CD4-positive, alpha-beta T cell treated with Interleukin-6 for 4 hours (primary cell): ENCODE measurements at regions not wholly inside any gene's neighbourhood (a gene's known extent, or its start where the extent isn't known, plus 50 kb on each side); places are given as distances from the start of the nearest gene placed in this dataset.

Source experiments
- DNase-seq: peaks from one replicate; pipeline ENCODE4 v3.0.0-alpha.2; 2020; ENCODE audit warnings: mixed read lengths

GRCh38 chr2:137826373-137827372 lies 137.6 kb upstream of the HNMT start:
- no peak for DNase-seq

DNA sequence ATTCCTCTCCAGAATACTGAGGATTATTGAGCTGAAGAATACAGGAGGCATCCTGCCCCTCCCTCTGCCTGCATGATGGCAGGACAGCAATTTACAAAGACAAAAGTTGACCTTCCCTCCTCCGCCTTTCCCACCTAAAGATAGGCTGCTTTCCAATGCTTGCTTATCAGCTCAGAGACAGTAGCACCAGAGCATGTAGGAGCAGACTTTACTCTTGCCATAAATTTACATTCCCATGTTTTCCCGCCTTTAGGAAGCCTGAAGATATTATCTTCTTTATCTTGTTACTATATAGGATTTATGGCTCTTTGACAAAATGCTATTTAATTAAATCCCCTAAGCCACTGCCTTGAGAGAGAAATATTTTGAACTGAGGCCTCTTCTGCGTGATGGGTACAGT lies 135.6 kb upstream of the HNMT start:
- no peak for DNase-seq

DNA sequence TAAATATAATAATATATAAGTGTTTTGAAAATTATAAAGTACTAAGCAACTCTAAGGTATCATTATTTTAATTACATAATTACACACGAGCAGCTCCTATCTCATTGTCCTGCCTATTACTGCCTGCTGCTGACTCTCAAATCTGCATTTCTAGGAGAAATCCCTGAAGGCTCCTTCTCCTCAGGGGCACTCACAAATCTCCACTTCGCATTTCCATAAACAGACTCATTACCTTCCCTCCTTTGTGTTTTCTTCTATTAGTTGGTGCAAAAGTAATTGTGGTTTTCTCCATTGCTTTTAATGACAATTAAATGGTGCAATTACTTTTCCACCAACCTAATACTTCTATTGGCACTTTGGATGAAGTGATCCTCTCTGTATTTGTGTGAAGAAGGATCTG lies 135.0 kb upstream of the HNMT start:
- no peak for DNase-seq

- no peak for DNase-seq
Measured at GRCh38 chr2:137834760-137835379, 129.4 kb upstream of the HNMT start.

- no peak for DNase-seq
Measured at GRCh38 chr2:137836671-137837070, 127.6 kb upstream of the HNMT start.

DNA sequence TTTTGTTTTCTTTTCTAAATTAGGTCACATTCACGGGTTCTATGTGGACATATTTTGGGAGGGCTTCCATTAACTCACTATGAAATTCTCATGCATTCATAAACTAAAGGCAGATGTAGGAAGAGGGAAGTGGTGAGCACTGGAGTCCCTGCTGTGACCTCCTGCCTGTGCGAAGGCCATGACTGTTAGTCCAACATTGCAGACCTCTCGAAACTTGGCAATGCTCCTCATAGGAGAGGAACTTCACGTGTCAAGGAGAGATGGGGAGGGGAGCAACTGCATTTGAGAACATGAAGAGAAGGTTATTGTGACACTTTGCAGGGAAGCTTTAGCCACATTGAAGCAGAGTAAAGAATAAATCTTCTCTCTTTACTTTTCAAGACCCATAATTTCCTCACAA lies 126.4 kb upstream of the HNMT start:
- DNase-seq, result no peak

GRCh38 chr2:137838255-137839092 lies 125.8 kb upstream of the HNMT start:
- no peak for DNase-seq

GRCh38 chr2:137842430-137842829 lies 121.8 kb upstream of the HNMT start:
- no peak for DNase-seq

DNA sequence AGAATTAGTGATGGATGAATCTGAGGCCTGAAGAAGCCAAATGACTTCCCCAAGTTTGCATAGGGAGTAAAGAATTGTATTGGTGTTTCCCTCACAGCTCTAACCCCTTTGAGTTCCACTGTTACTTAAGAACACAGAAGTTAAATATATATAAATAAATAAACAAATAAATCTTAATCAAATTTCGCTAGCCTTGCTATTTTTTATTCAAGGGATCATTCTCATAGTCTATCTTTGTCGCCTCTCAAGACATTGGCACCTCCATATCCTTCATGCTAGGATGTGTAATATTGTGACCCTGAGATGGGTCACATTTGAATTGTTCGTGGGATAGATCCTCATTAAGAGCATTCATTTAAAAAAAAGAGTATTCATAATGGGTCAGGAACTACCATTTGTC lies 121.3 kb upstream of the HNMT start:
- no peak for DNase-seq

- DNase-seq, result no peak
Measured at GRCh38 chr2:137845422-137845821, 118.9 kb upstream of the HNMT start.

- no peak for DNase-seq
Measured at GRCh38 chr2:137846993-137847392, 117.3 kb upstream of the HNMT start.

- no peak for DNase-seq
Measured at GRCh38 chr2:137847443-137847842, 116.8 kb upstream of the HNMT start.

- no peak for DNase-seq
Measured at GRCh38 chr2:137857881-137858280, 106.4 kb upstream of the HNMT start.

DNA sequence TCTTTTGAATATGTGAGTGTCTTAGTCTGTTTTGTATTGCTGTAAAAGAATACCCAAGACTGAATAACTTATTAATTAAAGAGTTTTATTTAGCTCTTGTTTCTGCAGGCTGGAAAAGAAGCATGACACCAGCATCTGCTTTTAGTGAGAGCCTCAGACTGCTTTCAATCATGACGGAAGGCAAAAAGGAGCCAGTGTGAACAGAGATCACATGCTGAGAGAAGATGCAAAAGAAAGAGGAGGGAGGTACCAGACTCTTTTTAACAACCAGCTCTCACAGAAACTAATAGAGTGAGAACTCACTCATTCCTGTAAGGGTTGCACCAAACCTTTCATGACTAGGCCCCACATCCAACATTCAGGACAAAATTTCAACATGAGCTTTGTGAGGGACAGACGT lies 101.6 kb upstream of the HNMT start:
- DNase-seq, result no peak

DNA sequence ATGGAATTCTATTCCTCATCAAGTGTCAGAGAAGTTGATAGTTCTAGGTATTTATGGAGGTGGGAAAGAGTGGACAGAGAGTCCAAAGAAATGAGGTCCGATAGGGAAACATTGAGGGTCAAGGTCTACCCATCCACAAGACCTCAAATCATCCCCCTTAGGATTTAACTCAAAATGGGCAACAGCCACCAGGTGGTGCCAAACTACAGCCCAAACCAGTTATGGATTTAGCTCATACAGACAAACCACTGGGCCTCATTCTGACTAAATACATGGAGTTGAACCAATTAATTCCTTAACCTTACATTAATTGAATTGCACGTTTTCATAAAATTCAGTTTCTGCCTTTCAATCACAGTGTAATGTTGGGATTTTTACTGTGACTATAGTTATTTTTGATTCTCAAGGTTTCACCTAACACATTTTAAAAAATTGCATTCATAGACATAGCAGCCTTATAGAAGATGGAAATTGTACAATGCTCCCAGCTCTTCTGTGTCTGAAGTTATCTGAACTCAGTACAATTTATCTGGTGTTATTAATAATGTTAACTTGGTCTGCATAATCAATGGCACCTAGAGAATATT lies 98.2 kb upstream of the HNMT start:
- DNase-seq, result peak; percentile 50

- no peak for DNase-seq
Measured at GRCh38 chr2:137870682-137871081, 93.6 kb upstream of the HNMT start.

- no peak for DNase-seq
Measured at GRCh38 chr2:137872577-137872976, 91.7 kb upstream of the HNMT start.

- DNase-seq, result no peak
Measured at GRCh38 chr2:137873536-137874244, 90.6 kb upstream of the HNMT start.

- no peak for DNase-seq
Measured at GRCh38 chr2:137879121-137879520, 85.2 kb upstream of the HNMT start.

- no peak for DNase-seq
Measured at GRCh38 chr2:137881711-137882110, 82.6 kb upstream of the HNMT start.

GRCh38 chr2:137886083-137886831 lies 78.0 kb upstream of the HNMT start:
- no peak for DNase-seq

GRCh38 chr2:137888845-137889244 lies 75.4 kb upstream of the HNMT start:
- DNase-seq, result no peak
